ENCODE measurements at regions not wholly inside any gene's neighbourhood (a gene's known extent, or its start where the extent isn't known, plus 50 kb on each side); places are given as distances from the start of the nearest gene placed in this dataset.

DNA sequence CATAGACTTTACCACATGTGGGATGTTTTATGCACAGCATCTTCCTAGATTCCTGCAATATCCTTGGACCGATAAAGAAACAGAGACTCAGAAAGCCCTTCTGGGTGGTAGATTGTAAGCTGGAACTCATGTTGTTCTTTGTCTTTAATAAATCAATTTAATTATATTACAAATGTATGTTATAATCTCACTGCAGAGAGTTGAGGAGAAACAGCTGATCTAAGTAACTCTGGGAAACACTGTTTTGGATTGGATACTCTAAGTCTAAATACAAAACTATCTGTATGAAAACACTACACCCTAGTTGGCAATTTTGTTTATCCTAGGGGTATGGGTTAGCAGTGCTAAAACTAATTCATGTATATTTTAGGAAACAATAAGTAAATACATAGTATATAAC, 1015.2 kb downstream of the XPNPEP1 start:
- DNase-seq = no peak

DNA sequence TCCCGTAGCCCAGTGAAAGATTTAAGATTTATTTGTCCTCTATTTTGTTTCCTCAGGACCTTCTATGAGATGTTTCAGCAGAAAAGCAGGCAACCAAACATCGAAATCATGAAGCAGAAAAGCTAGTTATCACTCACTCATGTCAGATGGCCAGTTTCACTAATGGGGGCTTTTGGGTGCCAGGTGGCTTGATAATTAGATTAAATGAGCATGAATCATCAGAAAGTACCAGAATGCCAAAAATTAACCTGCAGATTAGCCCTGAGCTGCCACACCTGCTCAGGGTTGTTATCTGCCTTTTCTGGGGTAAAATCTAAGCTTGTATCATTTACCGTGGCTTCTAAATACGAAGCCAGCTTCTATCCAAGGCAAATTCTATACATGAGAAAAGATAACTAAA, 1017.5 kb downstream of the XPNPEP1 start:
- no peak for DNase-seq

- no peak for DNase-seq
These were observed 1018.1 kb downstream of the XPNPEP1 start for GRCh38 chr10:108905171-108905570.

- no peak for DNase-seq
These were observed 1019.0 kb downstream of the XPNPEP1 start for GRCh38 chr10:108904163-108904838.

- no peak for DNase-seq
These were observed 1020.6 kb downstream of the XPNPEP1 start for GRCh38 chr10:108902619-108903285.

DNA sequence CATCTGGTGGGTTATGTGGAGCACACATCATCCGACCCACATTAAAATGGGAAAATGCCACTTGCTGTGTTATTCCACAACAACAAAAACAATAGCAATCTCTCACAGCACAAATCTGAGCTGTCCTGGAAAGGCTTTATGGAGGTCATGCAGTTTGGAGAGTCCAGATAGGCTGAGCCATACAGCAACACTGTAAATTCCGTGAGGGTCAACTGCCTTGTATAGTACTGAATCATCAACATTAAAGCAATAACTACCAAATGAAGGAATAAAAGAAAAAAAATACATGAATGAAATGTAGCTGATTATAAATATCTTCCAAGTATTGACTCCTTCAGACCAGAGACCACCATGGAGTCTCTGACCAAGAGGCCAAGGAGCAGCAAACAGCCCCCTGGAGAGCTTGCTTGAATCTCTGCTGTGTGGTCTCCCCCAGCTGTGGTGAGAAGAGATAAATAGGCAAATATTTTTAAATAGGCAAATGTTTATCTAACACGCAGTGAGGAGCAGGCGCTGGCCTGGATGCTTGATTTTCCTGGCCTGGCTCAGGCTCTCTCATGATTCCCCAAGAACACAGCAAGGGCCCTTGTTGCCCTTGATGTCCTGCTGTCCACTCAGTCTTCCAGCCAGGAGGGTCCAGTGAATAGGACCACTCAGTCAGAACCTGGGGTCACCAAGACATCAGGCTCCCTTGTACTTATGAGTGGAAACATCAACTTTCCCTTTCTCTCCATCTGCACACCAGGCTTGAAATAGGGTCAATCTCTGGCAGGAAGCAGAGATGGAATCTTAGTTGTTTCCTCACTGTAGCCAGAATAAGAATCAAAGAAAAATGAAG, 1021.3 kb downstream of the XPNPEP1 start:
- DNase-seq = no peak

DNA sequence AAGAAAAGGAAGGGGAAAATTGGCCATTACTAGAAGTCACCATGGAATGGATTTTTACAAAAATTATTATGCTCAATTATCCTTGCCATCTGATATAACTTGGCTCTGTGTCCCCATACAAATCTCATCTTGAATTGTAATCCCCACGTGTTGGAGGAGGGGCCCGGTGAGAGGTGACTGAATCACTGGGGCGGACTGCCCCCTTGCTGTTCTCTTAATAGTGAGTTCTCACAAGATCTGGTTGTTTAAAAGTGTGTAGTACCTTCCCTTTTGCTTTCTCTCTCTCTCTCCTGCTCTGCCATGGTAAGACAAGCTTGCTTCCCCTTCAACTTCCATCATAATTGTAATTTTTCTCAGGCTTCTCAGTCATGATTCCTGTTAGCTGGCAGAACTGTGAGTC, 1023.6 kb downstream of the XPNPEP1 start:
- no peak for DNase-seq

DNA sequence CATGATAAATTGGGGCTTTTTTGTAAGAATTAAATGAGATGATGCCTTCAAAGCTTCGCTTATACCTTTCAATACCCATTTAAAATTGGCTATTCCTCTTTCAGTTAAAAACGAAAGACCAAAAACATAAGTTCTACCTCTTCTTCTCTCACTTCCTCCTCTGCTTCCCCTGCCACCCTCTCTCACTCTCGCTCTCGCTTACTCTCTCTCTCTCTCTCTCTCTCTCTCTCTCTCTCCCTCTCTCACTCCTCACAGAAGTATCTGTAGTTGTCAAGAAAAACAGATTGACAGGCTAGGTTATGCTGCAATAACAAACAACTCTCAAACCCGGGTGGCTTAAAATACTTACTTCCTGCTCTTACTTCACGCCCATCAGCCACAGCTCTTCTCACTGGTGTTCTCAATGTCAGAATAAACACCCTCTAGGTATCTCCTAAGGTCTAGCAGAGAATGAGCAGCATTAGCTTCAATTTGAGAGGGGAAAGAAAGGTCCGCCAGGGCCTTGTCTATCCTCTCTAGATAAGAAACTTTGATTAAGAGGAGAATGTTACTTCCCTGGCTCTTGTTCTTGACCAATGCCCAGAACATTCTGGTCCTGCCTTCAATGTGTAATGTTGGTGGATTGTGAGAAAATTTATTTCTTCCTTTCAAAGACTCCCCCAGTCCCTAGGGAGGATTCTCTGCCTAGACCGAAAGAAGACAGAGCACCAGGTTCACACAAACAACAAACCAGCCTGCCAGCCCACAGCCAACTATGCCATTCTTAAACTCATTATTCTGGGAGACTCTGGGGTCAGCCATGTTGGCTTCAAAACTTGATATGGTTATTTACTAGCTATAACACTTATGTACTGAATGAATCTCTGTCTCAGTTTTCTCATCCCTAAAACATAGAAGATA, 1028.7 kb downstream of the XPNPEP1 start:
- no peak for DNase-seq

- DNase-seq = no peak
These were observed 1046.2 kb downstream of the XPNPEP1 start for GRCh38 chr10:108877095-108877561.

- DNase-seq = no peak
These were observed 1050.5 kb downstream of the XPNPEP1 start for GRCh38 chr10:108872854-108873253.

GRCh38 chr10:108868881-108869280, 1054.4 kb downstream of the XPNPEP1 start:
- no peak for DNase-seq

GRCh38 chr10:108862676-108863350, 1060.5 kb downstream of the XPNPEP1 start:
- DNase-seq = no peak

DNA sequence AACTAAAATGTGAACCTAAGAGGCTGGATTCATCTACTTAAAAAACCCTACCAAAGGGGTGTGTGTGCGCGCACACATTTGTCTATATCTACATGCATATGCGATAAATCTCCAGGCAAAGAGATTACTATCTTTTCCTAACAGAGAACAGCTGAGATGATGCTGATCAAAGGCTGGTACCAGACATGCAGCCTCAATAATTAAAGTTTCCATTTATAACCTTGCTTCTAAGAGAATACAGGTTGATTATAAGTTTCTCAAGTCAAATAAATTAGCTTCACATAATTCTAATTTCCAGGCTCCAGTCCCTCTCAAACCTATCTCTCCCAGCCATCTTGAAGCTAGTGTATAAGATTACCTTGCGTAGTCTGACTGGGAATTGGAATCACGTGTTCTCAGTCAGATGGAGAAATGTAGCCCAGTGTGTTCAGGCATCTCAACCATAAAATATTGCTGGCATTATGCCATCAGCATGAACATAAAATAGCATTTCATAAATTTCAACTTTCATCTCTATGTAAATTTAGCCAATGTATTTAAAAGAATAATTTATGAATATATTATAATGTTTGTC, 1062.0 kb downstream of the XPNPEP1 start:
- no peak for DNase-seq

DNA sequence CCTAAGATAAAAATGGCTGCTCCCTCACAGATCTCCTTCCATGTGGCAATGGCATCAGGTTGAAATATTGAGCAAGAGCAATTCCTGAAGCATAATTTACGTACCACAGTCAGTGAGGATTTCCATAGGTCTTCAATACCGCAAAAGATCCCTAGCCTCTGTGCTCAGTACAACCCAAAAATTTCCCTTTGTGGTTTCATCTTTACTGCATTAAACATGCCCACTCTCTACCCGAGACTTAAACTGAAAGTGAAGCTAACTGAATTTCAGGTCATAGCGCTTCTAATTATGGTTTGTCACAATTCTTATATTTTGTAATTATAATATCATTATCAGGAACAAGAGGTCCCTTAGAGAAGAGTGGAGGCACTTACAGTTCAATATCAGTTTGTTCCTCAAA, 1071.1 kb downstream of the XPNPEP1 start:
- no peak for DNase-seq

DNA sequence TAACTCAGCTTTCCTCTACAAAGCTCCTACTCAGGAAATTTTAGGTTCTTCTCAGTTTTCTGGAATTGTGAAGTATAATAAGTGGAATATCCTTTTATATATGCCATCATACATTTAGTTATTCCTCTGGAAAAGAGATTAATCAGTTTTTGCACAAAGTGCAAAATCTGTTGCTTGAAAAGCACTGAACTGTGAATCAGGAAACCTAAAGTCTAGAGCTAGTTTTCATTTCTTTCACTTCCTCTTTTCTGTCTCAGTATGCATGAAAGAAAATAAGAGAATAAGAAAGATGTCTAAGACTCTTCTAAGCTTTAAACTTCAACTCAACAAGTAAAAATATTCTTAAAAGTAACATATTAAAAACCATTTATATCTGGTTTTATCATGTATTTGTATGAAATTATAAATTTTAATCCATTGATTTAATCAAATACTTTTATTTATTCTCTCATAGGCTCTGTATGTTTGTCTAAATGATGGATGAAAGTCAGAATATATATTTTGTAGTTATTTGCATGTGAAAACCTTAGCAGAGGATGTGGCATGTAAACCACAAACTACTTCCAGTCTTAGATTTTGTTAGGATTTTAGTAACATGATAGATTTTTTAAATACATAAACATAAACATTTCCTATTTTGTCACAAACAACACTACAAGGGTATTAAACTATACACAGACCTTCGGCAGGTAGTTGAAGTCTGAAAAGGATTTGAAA, 1073.0 kb downstream of the XPNPEP1 start:
- no peak for DNase-seq

- no peak for DNase-seq
These were observed 1073.6 kb downstream of the XPNPEP1 start for GRCh38 chr10:108849688-108850087.

DNA sequence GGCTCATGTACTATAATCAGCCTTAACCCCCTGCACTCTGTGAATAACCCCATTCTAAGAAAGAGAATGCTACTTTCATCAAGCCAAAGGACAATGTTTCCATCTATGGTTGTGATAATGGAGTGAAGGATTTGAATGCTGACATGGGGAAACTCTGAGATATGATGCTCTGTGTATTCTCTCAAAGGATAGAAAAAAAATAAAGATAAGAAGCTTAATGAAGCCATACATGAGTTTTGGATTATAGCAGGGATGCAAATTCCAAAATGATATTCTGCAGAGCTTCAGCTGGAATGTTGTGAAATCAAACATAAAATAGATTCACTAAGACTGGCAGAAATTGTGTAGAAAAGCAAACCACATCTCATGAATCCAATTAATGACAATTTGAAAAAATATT, 1074.1 kb downstream of the XPNPEP1 start:
- no peak for DNase-seq

DNA sequence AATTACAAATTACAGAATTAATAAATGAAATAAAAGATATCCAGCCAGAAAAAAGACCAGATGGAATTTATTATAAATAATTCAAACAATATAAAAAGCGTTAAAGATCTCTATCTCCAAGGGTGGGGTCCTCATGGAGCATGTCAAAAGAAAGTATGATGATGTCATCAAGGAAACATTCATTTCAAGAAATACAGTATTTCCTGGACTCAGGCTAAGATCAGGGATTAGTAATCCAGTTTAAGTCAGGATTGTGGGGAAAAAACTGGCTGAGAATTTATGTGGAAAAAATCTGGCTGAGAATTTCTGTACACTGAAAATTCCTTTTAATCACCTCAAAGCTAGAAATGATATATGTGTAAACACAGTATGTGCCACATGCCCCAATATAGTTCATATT, 1075.3 kb downstream of the XPNPEP1 start:
- no peak for DNase-seq

GRCh38 chr10:108840944-108841343, 1082.4 kb downstream of the XPNPEP1 start:
- no peak for DNase-seq

DNA sequence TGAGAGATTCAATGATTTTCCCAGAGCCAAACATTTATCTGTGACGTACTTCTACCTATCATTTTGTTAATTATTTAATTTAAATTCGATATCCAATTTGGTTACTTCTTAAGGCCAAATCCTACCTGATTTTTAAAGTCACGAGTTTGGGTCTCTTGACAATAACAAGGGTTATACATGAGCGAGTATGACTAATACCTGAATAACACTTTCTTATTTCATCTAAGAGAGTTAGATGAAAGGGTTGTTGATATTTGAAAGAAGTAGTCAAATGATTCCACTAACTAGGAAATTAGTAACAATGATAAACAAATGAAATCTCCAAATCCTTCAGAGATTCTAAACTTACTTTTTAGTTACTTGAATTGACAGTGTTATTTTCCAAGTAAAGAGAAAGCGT, 1086.9 kb downstream of the XPNPEP1 start:
- DNase-seq = no peak

- DNase-seq = no peak
These were observed 1101.3 kb downstream of the XPNPEP1 start for GRCh38 chr10:108822026-108822425.
